ENCODE measurements at regions not wholly inside any gene's neighbourhood (a gene's known extent, or its start where the extent isn't known, plus 50 kb on each side); places are given as distances from the start of the nearest gene placed in this dataset.

- TF ChIP-seq CTCF (IDR thresholded peaks at IDR 0.05) (no peak), POLR2A (IDR thresholded peaks at IDR 0.05) (no peak)
Observed at GRCh38 chr4:23036921-23037495, 344.3 kb downstream of the GBA3 start.
